ENCODE measurements at regions not wholly inside any gene's neighbourhood (a gene's known extent, or its start where the extent isn't known, plus 50 kb on each side); places are given as distances from the start of the nearest gene placed in this dataset.

GRCh38 chr4:179200681-179201080, 1758.4 kb upstream of the AGA start:
- Histone ChIP-seq H3K27ac (no peak overlapping the region), H3K36me3 (no peaks in the 10 kb centered on the region), H3K9me3 (no peaks in the 10 kb centered on the region), H3K4me1 (no peaks in the 10 kb centered on the region), H3K4me3 (no peak overlapping the region), H3K27me3 (no peaks in the 10 kb centered on the region)
- no peak for TF ChIP-seq POLR2A (IDR thresholded peaks at IDR 0.05)
- TF ChIP-seq CTCF (IDR thresholded peaks at IDR 0.05) = no peak
- no peak for DNase-seq
- no peak for ATAC-seq
- 74 to 79% (median 78%) methylated on average over 7 of the region's 7 CpGs for WGBS, 4 donors
- intact Hi-C loops (cut with DNase I) = no loop called here

GRCh38 chr4:179225594-179225993, 1783.4 kb upstream of the AGA start:
- no peak overlapping the region for H3K27ac ChIP-seq
- no peaks in the 10 kb centered on the region for H3K36me3 ChIP-seq
- 64 to 69% (median 67%) methylated on average over 5 of the region's 5 CpGs for WGBS, 4 donors
- TF ChIP-seq POLR2A (IDR thresholded peaks at IDR 0.05) (no peak), CTCF (IDR thresholded peaks at IDR 0.05) (no peak)
- H3K9me3 ChIP-seq = peaks cover 0 to 20% (median 0%) of the 10 kb centered on the region in 12 donors
- ATAC-seq = no peak
- no peak overlapping the region for H3K4me3 ChIP-seq
- no peaks in the 10 kb centered on the region for H3K27me3 ChIP-seq
- DNase-seq = no peak
- intact Hi-C loops (cut with DNase I) = no loop called here
- H3K4me1 ChIP-seq = no peaks in the 10 kb centered on the region

- 30 to 57% (median 41%) methylated on average over 1 of the region's 1 CpG for WGBS, 4 donors
- Histone ChIP-seq H3K4me1 (no peaks in the 10 kb centered on the region), H3K4me3 (no peak overlapping the region), H3K27me3 (no peaks in the 10 kb centered on the region), H3K36me3 (no peaks in the 10 kb centered on the region), H3K27ac (no peak overlapping the region), H3K9me3 (no peaks in the 10 kb centered on the region)
- intact Hi-C loops (cut with DNase I) = no loop called here
- ATAC-seq = no peak
- DNase-seq = no peak
- TF ChIP-seq POLR2A (IDR thresholded peaks at IDR 0.05) = no peak
- TF ChIP-seq CTCF (IDR thresholded peaks at IDR 0.05) = no peak
These were observed 1806.6 kb upstream of the AGA start for GRCh38 chr4:179248821-179249220.

- DNase-seq (no peak), ATAC-seq (no peak)
- H3K4me1 ChIP-seq = no peaks in the 10 kb centered on the region
- no peak overlapping the region for H3K27ac ChIP-seq
- peaks cover 0 to 26% (median 3%) of the 10 kb centered on the region in 12 donors for H3K9me3 ChIP-seq
- no peaks in the 10 kb centered on the region for H3K36me3 ChIP-seq
- no peak overlapping the region for H3K4me3 ChIP-seq
- no peak for TF ChIP-seq CTCF (IDR thresholded peaks at IDR 0.05)
- TF ChIP-seq POLR2A (IDR thresholded peaks at IDR 0.05) = no peak
- WGBS, 4 donors = 78 to 86% (median 80%) methylated on average over 2 of the region's 2 CpGs
- H3K27me3 ChIP-seq = no peaks in the 10 kb centered on the region
- intact Hi-C loops (cut with DNase I) = no loop called here
These were observed 1826.6 kb upstream of the AGA start for GRCh38 chr4:179268791-179269190.

Data from heart left ventricle (tissue), 16 donors.